H54 (cell line): ENCODE measurements at regions not wholly inside any gene's neighbourhood (a gene's known extent, or its start where the extent isn't known, plus 50 kb on each side); places are given as distances from the start of the nearest gene placed in this dataset.

Experiments used
- DNase-seq: peaks from one replicate; pipeline ENCODE4 v3.0.0; 2011; ENCODE audit warnings: low spot score, mixed read lengths; ENCODE audit not compliant: insufficient read length
- FAIRE-seq: peaks from 3 replicates; lab custom pipeline; 2011; peaks lifted over from hg19 to GRCh38; lab: Jason Lieb, UNC
- POLR2A ChIP-seq: IDR thresholded peaks from 2 replicates; pipeline ENCODE4 v1.6.1; 2011; ENCODE audit warnings: low read depth, mild to moderate bottlenecking, low read length

- FAIRE-seq (no peak), DNase-seq (no peak)
- no peak for TF ChIP-seq POLR2A
Observed at GRCh38 chr2:60000686-60001085, 552.8 kb downstream of the BCL11A start.

- FAIRE-seq (no peak), DNase-seq (no peak)
- TF ChIP-seq POLR2A = no peak
Observed at GRCh38 chr2:59998324-59998723, 555.1 kb downstream of the BCL11A start.

- TF ChIP-seq POLR2A = no peak
- no peak for DNase-seq
- no peak for FAIRE-seq
Observed at GRCh38 chr2:59997371-59997770, 556.1 kb downstream of the BCL11A start.

GRCh38 chr2:59996855-59997254, 556.6 kb downstream of the BCL11A start:
- TF ChIP-seq POLR2A = no peak
- DNase-seq = no peak

GRCh38 chr2:59993726-59994125, 559.7 kb downstream of the BCL11A start:
- DNase-seq (no peak), FAIRE-seq (no peak)
- no peak for TF ChIP-seq POLR2A

More at GRCh38 chr2:59996855-59997254, 556.6 kb downstream of the BCL11A start:
- no peak for FAIRE-seq

GRCh38 chr2:59988341-59988740, 565.1 kb downstream of the BCL11A start:
- TF ChIP-seq POLR2A = no peak
- no peak for DNase-seq
- FAIRE-seq = no peak

GRCh38 chr2:59986511-59986910, 566.9 kb downstream of the BCL11A start:
- no peak for FAIRE-seq

GRCh38 chr2:59985923-59986322, 567.5 kb downstream of the BCL11A start:
- FAIRE-seq (no peak), DNase-seq (no peak)
- no peak for TF ChIP-seq POLR2A

More at GRCh38 chr2:59986511-59986910, 566.9 kb downstream of the BCL11A start:
- no peak for TF ChIP-seq POLR2A
- DNase-seq = no peak

- DNase-seq = no peak
- no peak for FAIRE-seq
- TF ChIP-seq POLR2A = no peak
Observed at GRCh38 chr2:59974051-59974766, 579.2 kb downstream of the BCL11A start.

- no peak for DNase-seq
- no peak for FAIRE-seq
- TF ChIP-seq POLR2A = no peak
Observed at GRCh38 chr2:59969161-59969560, 584.3 kb downstream of the BCL11A start.

- DNase-seq = no peak
- no peak for TF ChIP-seq POLR2A
Observed at GRCh38 chr2:59968441-59968840, 585.0 kb downstream of the BCL11A start.

GRCh38 chr2:59967691-59968090, 585.8 kb downstream of the BCL11A start:
- no peak for DNase-seq
- FAIRE-seq = no peak
- TF ChIP-seq POLR2A = no peak

More at GRCh38 chr2:59968441-59968840, 585.0 kb downstream of the BCL11A start:
- FAIRE-seq = no peak

- no peak for TF ChIP-seq POLR2A
- DNase-seq = no peak
- no peak for FAIRE-seq
Observed at GRCh38 chr2:59963157-59963556, 590.3 kb downstream of the BCL11A start.

- no peak for FAIRE-seq
- no peak for DNase-seq
- TF ChIP-seq POLR2A = no peak
Observed at GRCh38 chr2:59961746-59962145, 591.7 kb downstream of the BCL11A start.

- no peak for TF ChIP-seq POLR2A
- no peak for DNase-seq
- FAIRE-seq = no peak
Observed at GRCh38 chr2:59959944-59960343, 593.5 kb downstream of the BCL11A start.

- no peak for TF ChIP-seq POLR2A
- FAIRE-seq (no peak), DNase-seq (no peak)
Observed at GRCh38 chr2:59957504-59957903, 596.0 kb downstream of the BCL11A start.
